B cell (primary cell): ENCODE measurements at regions not wholly inside any gene's neighbourhood (a gene's known extent, or its start where the extent isn't known, plus 50 kb on each side); places are given as distances from the start of the nearest gene placed in this dataset.

ENCODE experiments used
- CTCF ChIP-seq: fragments of 200-600 bp; IDR thresholded peaks from one replicate; pipeline ENCODE4 v1.8.0; 2022; ENCODE audit warnings: antibody characterized with exemption, mild to moderate bottlenecking
- EZH2 ChIP-seq: IDR thresholded peaks from 2 replicates; pipeline ENCODE4 v1.6.1; 2012; ENCODE audit warnings: borderline replicate concordance, low read depth, mild to moderate bottlenecking, moderate library complexity, low read length; ENCODE audit not compliant: insufficient read depth, poor library complexity, severe bottlenecking

GRCh38 chr5:158451993-158452672 lies 593.2 kb upstream of the CLINT1 start:
- TF ChIP-seq CTCF (no peak), EZH2 (no peak)
